ENCODE measurements at regions not wholly inside any gene's neighbourhood (a gene's known extent, or its start where the extent isn't known, plus 50 kb on each side); places are given as distances from the start of the nearest gene placed in this dataset.

DNA sequence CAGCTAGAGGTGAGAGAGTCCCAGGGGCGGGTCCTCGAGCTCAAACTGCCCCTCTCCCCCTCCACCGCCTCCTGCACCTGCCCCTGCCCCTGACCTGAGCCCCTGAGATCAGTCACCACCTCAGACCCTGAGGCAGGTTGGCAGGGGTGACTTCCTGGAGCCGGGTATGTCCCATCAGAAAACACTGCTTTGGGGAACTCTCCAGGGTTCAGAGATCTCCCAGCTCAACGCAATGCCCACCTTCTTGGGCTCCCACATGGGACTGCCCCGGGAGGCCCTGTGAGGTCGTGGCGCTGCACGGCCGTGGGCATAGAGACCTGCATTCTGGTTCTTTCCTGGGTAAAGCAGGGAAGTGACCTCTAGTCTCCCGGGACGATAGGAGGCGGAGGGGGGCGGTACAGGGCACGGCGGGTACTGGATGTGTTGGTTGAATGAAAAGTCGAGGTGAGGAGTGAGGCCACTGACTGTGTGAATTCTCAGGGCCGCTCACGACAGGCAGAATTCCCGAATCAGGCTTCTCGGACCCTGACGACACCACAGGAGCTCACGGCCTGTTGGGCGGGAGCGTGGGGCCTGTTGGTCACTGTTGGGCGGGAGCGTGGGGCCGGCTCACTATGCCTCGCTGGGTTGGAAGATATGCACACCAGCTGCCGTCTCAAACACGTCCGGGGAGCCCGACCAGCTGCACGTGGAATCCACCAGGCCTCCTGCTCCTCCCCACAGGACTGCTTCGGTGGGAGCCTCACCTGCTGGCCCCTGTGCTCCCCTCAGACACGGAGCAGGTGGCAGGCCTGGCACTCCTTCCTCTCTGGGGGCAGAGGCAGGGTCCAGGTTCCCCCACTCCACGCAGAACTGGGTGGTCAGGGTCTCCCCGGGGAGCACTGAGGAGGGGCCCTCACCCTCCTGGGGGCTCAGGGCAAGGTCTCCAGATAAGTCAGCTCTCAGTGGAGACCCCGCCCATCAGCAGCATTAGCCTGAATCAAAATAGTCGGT, 178.0 kb upstream of the PPP1R26 start:
- TF ChIP-seq, protein P1, sequence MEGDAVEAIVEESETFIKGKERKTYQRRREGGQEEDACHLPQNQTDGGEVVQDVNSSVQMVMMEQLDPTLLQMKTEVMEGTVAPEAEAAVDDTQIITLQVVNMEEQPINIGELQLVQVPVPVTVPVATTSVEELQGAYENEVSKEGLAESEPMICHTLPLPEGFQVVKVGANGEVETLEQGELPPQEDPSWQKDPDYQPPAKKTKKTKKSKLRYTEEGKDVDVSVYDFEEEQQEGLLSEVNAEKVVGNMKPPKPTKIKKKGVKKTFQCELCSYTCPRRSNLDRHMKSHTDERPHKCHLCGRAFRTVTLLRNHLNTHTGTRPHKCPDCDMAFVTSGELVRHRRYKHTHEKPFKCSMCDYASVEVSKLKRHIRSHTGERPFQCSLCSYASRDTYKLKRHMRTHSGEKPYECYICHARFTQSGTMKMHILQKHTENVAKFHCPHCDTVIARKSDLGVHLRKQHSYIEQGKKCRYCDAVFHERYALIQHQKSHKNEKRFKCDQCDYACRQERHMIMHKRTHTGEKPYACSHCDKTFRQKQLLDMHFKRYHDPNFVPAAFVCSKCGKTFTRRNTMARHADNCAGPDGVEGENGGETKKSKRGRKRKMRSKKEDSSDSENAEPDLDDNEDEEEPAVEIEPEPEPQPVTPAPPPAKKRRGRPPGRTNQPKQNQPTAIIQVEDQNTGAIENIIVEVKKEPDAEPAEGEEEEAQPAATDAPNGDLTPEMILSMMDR (conservative IDR thresholded peaks at IDR 0.05): no peak
- H3K27ac ChIP-seq: peak overlapping the region; percentile 53; the same call in 1 of the 2 replicates

DNA sequence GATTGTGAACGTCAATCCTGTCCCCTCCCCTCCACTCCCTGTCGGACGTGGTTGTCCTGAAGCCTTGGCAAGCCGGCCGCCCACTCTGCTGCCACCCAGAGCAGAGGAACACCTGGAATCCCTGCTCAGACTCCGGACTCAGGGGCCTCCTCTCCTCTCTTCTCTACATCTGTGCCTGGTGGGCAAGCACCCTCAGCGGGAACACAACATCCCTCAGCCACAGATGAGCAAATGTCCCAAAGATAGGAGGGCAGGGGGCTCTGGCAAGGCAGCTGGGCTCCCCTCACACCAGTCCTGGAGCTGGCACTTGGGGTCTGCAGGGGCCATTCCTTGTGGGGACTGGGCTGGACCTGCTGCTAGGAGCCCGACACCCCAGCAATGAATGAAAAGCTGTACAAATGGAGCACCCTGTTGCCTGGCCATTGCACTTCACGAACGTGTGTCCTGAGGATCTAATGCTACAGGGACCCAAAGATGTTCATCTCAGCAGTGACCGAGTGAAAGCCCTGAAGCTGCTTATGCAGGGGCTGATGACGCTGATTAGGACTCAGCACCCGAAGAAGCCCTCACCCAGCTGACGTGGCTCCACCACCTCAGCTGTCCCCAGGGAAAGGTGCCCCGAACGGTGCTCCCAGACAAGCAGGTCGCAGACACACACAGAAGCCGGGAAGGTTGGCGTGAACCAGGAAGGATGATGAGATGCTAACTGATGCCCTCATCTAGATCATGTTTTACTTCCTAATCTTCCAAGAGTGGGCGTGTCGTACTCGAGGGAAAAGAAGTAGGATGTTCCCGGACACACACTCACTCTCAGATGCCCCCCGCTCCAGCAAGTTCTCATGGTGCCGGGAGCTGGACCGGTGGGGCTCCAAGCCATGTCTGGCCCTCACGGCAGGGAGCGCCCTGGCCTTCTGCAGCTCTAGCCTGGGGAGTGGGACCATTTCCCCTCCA, 177.0 kb upstream of the PPP1R26 start:
- TF ChIP-seq, protein P1 (conservative IDR thresholded peaks at IDR 0.05): no peak
- no peak overlapping the region for H3K27ac ChIP-seq

GRCh38 chr9:135303280-135303647, 176.3 kb upstream of the PPP1R26 start:
- no peak overlapping the region for H3K27ac ChIP-seq
- TF ChIP-seq, protein P1 (conservative IDR thresholded peaks at IDR 0.05): no peak

DNA sequence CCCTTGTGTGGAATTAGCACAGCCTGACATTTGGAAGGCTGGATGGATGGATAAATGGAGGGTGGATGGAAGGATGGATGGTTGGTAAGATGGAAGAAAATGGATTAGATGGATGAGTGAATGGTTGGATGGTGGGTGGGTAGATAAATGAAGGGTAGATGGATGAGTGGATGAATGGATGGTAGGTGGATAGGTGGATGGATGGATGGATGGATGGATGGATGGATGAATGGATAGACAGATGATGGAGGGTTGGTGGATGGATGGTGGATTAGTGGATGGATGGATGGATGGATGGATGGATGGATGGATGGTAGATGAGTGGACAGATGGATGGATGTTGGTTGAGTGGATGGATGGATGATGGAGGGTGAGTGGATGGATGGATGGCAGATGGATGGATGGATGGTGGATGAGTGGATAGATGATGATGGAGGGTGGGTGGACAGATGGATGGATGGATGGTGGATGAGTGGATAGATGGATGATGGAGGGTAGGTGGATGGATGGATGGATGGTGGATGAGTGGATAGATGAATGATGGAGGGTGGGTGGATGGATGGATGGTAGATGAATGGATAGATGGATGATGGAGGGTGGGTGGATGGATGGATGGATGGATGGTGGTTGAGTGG, 175.6 kb upstream of the PPP1R26 start:
- TF ChIP-seq, protein P1 (conservative IDR thresholded peaks at IDR 0.05): no peak
- H3K27ac ChIP-seq: no peak overlapping the region

DNA sequence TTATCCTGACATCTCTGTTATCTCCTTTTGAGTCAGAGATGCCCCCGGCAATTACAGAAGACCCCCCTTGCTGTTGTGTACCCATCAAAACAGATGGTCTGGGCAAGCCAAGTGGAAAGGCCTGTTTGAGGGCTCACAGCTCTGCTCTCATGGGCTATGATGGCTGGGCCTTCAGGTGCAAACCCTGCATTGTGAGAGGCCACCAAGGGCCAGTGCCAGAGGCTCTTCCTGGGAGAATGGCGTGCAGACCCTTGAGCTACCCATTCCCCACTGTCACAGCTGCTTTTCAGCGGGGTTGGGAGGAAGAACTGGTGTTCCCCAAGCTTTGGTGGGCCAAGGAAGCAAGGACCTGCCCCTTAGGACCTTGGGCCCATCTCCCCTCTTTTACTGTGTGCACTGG, 174.7 kb upstream of the PPP1R26 start:
- TF ChIP-seq, protein P1 (conservative IDR thresholded peaks at IDR 0.05): no peak
- H3K27ac ChIP-seq: no peak overlapping the region

GRCh38 chr9:135305546-135306180, 173.9 kb upstream of the PPP1R26 start:
- H3K27ac ChIP-seq: no peak overlapping the region
- TF ChIP-seq, protein P1 (conservative IDR thresholded peaks at IDR 0.05): no peak

Data from VCaP (cell line).